ENCODE measurements at regions not wholly inside any gene's neighbourhood (a gene's known extent, or its start where the extent isn't known, plus 50 kb on each side); places are given as distances from the start of the nearest gene placed in this dataset.

DNA sequence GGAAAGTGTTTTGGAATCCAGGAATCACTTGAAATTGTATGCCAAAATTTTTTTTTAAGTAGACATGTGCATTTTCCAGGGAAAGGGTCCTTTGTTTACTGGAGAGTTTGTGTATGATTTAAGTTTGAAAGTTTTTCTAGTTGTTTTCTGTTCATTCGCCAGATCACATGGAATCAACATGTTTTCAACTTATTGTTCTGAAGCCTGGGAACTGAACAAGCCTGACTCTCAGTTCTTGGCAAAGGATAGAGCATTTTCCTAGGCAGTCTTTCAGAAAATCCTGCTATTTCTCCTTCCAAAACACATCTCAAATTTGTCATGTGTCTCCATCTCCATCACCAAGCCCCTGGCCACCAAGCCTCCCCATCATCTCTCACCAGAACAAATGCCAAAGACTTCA lies 374.8 kb downstream of the MAFB start:
- H3K4me1 ChIP-seq (ENCODE audit: insufficient read depth, low read length, poor library complexity, severe bottlenecking) = no peaks in the 10 kb centered on the region
- no peaks in the 10 kb centered on the region for H3K9me2 ChIP-seq (replicated peaks; ENCODE audit: low read depth, low read length)
- H2AFZ ChIP-seq (ENCODE audit: low read length) = no peak overlapping the region
- TF ChIP-seq, protein P1, sequence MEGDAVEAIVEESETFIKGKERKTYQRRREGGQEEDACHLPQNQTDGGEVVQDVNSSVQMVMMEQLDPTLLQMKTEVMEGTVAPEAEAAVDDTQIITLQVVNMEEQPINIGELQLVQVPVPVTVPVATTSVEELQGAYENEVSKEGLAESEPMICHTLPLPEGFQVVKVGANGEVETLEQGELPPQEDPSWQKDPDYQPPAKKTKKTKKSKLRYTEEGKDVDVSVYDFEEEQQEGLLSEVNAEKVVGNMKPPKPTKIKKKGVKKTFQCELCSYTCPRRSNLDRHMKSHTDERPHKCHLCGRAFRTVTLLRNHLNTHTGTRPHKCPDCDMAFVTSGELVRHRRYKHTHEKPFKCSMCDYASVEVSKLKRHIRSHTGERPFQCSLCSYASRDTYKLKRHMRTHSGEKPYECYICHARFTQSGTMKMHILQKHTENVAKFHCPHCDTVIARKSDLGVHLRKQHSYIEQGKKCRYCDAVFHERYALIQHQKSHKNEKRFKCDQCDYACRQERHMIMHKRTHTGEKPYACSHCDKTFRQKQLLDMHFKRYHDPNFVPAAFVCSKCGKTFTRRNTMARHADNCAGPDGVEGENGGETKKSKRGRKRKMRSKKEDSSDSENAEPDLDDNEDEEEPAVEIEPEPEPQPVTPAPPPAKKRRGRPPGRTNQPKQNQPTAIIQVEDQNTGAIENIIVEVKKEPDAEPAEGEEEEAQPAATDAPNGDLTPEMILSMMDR (conservative IDR thresholded peaks at IDR 0.05; ENCODE audit: low read length) = no peak
- TF ChIP-seq EZH2phosphoT487 (IDR thresholded peaks at IDR 0.05; ENCODE audit: borderline replicate concordance) = no peak
- no peaks in the 10 kb centered on the region for H3K36me3 ChIP-seq (ENCODE audit: insufficient read depth, low read length)
- H3K79me2 ChIP-seq (ENCODE audit: insufficient read depth, low read length) = no peaks in the 10 kb centered on the region
- H3K4me2 ChIP-seq (ENCODE audit: low read depth, low read length, poor library complexity, severe bottlenecking) = no peak overlapping the region
- no peak overlapping the region for H3K9ac ChIP-seq (ENCODE audit: low read depth, low read length, poor library complexity, severe bottlenecking)
- no peaks in the 10 kb centered on the region for H3K27me3 ChIP-seq (ENCODE audit: insufficient read depth, low read length, poor library complexity, severe bottlenecking)
- H4K20me1 ChIP-seq (ENCODE audit: insufficient read depth, low read length, poor library complexity, severe bottlenecking) = no peaks in the 10 kb centered on the region
- H3K4me3 ChIP-seq (ENCODE audit: low read length, poor library complexity, severe bottlenecking) = no peak overlapping the region
- H3K9me3 ChIP-seq (ENCODE audit: insufficient read depth, low read depth, low read length) = no peaks in the 10 kb centered on the region
- no peaks in the 10 kb centered on the region for H3F3A ChIP-seq (ENCODE audit: low read depth)

DNA sequence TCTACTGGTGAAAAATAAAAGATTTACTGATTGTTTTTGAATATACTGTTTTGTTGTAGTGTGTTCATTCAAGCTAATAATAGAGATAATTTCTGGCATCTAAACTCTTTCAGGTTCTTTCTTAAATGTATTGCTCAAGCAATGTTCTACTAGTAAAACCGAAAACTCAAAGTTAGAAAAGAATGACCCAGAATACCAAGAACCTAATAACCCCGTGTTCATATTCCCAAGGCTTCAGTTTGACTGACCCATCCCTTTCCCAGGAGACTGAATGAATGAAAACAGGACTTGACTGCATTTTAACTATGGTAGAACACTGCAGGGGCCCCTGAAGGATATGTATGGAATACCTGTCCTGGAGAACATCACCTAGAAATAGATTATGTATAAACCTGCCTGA lies 375.3 kb downstream of the MAFB start:
- H3K4me3 ChIP-seq (ENCODE audit: low read length, poor library complexity, severe bottlenecking) = no peak overlapping the region
- H3K4me2 ChIP-seq (ENCODE audit: low read depth, low read length, poor library complexity, severe bottlenecking) = no peak overlapping the region
- no peaks in the 10 kb centered on the region for H3F3A ChIP-seq (ENCODE audit: low read depth)
- H4K20me1 ChIP-seq (ENCODE audit: insufficient read depth, low read length, poor library complexity, severe bottlenecking) = no peaks in the 10 kb centered on the region
- H3K9me3 ChIP-seq (ENCODE audit: insufficient read depth, low read depth, low read length) = no peaks in the 10 kb centered on the region
- H3K9ac ChIP-seq (ENCODE audit: low read depth, low read length, poor library complexity, severe bottlenecking) = no peak overlapping the region
- no peaks in the 10 kb centered on the region for H3K27me3 ChIP-seq (ENCODE audit: insufficient read depth, low read length, poor library complexity, severe bottlenecking)
- H2AFZ ChIP-seq (ENCODE audit: low read length) = no peak overlapping the region
- no peaks in the 10 kb centered on the region for H3K4me1 ChIP-seq (ENCODE audit: insufficient read depth, low read length, poor library complexity, severe bottlenecking)
- H3K9me2 ChIP-seq (replicated peaks; ENCODE audit: low read depth, low read length) = no peaks in the 10 kb centered on the region
- H3K36me3 ChIP-seq (ENCODE audit: insufficient read depth, low read length) = no peaks in the 10 kb centered on the region
- no peaks in the 10 kb centered on the region for H3K79me2 ChIP-seq (ENCODE audit: insufficient read depth, low read length)
- TF ChIP-seq, protein P1 (conservative IDR thresholded peaks at IDR 0.05; ENCODE audit: low read length) = no peak
- no peak for TF ChIP-seq EZH2phosphoT487 (IDR thresholded peaks at IDR 0.05; ENCODE audit: borderline replicate concordance)

DNA sequence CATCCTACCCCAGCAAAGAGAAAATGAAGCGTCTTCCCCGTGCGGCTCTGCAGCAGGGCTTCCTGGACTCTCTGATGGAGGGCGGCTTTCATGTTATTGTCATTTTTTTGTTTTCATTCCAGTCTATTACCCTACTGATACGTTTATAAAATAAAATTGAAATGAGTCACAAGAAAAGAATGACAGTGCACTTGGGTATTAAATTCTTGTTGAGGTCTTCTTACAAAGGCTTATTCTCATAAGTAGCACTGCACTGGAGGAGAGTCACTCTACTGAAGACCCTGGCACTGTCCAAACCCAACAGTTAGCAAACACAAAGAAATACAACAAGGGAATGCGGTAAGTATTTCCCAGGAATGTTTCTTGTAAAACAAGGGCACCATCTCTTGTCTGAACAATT lies 379.3 kb downstream of the MAFB start:
- no peaks in the 10 kb centered on the region for H3K4me1 ChIP-seq (ENCODE audit: insufficient read depth, low read length, poor library complexity, severe bottlenecking)
- no peak overlapping the region for H2AFZ ChIP-seq (ENCODE audit: low read length)
- TF ChIP-seq, protein P1 (conservative IDR thresholded peaks at IDR 0.05; ENCODE audit: low read length) = no peak
- no peak for TF ChIP-seq EZH2phosphoT487 (IDR thresholded peaks at IDR 0.05; ENCODE audit: borderline replicate concordance)
- no peak overlapping the region for H3K9ac ChIP-seq (ENCODE audit: low read depth, low read length, poor library complexity, severe bottlenecking)
- no peaks in the 10 kb centered on the region for H3K79me2 ChIP-seq (ENCODE audit: insufficient read depth, low read length)
- no peaks in the 10 kb centered on the region for H3F3A ChIP-seq (ENCODE audit: low read depth)
- H3K27me3 ChIP-seq (ENCODE audit: insufficient read depth, low read length, poor library complexity, severe bottlenecking) = no peaks in the 10 kb centered on the region
- H3K4me2 ChIP-seq (ENCODE audit: low read depth, low read length, poor library complexity, severe bottlenecking) = no peak overlapping the region
- H3K36me3 ChIP-seq (ENCODE audit: insufficient read depth, low read length) = no peaks in the 10 kb centered on the region
- H3K4me3 ChIP-seq (ENCODE audit: low read length, poor library complexity, severe bottlenecking) = no peak overlapping the region
- H3K9me2 ChIP-seq (replicated peaks; ENCODE audit: low read depth, low read length) = no peaks in the 10 kb centered on the region
- no peaks in the 10 kb centered on the region for H4K20me1 ChIP-seq (ENCODE audit: insufficient read depth, low read length, poor library complexity, severe bottlenecking)
- H3K9me3 ChIP-seq (ENCODE audit: insufficient read depth, low read depth, low read length) = no peaks in the 10 kb centered on the region
